HG02798 (cell line): ENCODE measurements at regions not wholly inside any gene's neighbourhood (a gene's known extent, or its start where the extent isn't known, plus 50 kb on each side); places are given as distances from the start of the nearest gene placed in this dataset.
A peak's percentile ranks its signal among the peaks of the same experiment; 100 is the strongest.
"Not testable (repeated sequence)": the region's sequence is repeated elsewhere in the genome, so short reads cannot be mapped to it uniquely, and the experiment has no call there.

Experiments used
- ATAC-seq: cut with Tn5 transposase; IDR thresholded peaks from one replicate; pipeline ENCODE4 v1.9.1; 2021; ENCODE audit warnings: mild to moderate bottlenecking; ENCODE audit not compliant: unreplicated experiment, poor library complexity

DNA sequence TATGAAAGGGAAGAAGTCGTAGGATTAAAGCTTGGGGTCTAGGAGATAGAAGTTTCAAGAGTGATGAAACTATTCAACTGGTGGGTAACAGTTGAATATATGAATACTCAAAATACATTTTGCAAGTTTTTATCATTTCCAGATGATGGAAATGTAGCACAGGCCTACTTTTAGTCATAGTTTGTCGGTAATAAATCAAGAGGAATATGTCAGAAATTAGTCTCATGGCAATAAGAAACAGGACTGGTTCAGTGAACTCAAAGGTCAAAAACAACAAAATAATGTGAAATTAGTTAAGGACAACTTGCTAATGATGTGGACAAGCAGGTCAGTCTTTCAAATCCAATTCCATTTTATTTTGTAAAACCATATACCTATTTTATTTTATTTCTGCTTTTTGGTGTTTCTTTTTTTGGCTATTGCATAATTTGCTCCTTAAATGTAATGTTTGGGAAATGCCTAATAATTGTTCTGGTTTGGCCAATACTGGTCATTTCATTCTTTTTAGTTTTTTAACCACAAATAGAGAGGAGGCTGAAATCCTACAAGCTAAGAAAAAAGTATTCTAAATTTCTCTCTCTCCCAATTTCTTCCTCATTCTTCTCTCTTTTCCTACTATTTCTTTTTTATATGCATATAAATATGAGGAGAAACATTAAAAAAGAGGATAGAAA, 195.2 kb upstream of the ARHGEF26 start:
- ATAC-seq, result no peak

DNA sequence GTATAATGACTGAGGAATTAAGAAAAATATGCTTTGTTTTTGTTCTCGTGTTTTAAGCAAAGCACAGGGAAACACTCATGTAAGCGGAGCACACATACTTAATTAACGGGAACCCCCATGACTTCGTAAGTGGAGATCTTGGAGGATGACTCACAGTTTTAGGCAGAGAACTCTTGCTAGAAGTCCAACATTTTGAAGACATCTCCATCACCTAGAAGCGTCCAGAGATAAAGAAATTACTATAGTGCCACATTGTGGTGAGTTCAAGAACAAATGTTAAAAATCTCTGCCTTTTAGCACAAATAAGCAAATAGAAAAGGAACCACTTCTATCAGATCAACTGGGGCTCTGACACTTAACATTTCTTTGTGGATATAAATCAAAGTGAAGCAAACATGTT, 194.1 kb upstream of the ARHGEF26 start:
- ATAC-seq, result peak; percentile 88

DNA sequence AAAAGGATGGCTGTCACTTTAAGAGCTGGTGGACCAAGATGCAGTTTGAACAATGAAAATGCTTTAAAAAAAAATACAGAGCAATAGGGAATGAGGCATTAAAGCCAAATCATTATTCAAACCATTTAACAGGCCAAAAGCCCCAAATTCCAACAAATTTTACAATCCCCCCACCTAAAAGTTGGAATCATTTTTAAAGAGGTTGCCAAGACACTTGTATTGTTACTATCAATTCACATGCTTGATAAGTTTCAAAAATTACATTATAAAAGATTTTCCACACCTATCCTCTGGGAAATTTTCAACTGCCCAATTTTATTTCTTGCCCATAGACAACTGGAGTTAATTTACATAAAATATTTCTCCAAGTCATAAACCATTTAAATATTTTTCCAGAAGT, 192.3 kb upstream of the ARHGEF26 start:
- ATAC-seq, result no peak

DNA sequence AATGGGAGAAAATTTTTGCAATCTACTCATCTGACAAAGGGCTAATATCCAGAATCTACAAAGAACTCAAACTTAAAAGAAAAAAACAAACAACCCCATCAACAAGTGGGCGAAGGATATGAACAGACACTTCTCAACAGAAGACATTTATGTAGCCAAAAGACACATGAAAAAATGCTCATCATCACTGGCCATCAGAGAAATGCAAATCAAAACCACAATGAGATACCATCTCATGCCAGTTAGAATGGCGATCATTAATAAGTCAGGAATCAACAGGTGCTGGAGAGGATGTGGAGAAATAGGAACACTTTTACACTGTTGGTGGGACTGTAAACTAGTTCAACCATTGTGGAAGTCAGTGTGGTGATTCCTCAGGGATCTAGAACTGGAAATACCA, 187.7 kb upstream of the ARHGEF26 start:
- ATAC-seq, result not testable (repeated sequence)

DNA sequence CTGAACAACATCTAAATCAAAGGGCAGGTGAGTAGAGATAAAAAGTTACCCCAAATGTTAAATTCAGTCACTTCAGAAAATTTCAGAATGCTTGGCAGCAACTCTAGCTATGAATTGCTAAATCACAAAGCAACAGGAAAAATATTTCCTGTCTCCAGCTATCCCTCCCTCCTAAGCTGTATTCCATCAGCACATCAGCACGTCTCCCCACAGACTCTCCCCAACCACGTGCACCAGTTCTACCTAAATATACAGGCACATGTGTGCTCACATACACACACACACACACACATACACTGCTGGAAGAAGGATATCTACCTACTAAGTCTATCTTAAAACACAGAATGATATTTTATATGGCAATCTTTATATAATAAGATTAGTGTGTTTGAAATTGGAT, 177.1 kb upstream of the ARHGEF26 start:
- no peak for ATAC-seq

DNA sequence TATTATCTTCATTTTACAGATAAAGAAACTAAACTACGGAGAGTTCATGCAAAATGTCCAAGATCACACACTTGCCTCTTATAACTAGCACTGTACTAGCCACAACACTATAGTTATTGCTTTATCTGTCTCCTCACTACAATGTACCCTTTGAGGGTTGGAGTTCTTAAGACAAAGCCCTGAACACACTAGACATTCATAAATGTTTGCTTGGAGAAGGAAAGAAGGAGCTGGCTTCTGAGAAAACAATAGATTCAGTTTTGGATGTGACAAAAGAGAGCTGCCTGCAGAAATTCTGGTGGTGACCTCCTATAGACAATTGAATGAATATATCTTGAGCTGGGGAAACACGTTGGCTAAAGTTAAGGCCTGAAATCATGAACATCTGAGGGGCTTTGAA, 169.9 kb upstream of the ARHGEF26 start:
- no peak for ATAC-seq

DNA sequence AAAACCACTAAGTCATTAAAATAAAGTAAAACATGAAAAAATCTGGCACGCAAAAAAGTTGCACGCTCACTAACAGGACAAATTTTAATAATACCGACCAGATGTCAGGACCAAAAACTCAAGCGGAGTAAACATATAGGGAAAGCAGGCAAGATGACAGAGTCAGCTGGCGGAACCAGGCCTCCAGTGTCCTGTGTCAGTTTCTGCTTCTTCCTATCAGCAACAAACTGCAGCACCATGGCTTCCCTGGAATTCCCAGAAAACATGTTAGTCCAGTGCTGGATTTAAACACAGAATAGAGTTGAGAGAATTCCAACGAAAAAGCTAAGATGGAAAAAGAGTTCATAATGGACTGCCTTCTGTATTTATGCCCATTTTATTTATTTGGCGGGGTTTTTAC, 169.1 kb upstream of the ARHGEF26 start:
- no peak for ATAC-seq

DNA sequence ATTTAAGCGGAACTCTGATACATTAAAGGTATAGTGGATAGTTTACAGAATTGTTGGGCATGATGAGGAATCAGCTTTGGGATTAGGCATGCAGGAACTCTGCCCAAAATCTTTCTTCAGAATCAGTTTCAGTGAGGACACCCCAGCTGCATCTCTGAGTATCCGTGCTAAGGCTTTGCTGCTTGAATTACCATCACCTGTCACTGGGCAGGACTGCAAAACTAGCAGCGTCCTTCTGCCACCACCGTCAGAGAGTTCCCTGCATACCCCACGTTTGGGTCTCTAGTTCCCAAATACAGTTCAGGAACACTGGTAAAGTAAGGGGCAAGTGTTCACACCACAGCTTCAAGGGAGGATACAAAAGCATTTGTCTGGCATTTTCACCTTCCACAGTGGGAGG, 164.6 kb upstream of the ARHGEF26 start:
- no peak for ATAC-seq

DNA sequence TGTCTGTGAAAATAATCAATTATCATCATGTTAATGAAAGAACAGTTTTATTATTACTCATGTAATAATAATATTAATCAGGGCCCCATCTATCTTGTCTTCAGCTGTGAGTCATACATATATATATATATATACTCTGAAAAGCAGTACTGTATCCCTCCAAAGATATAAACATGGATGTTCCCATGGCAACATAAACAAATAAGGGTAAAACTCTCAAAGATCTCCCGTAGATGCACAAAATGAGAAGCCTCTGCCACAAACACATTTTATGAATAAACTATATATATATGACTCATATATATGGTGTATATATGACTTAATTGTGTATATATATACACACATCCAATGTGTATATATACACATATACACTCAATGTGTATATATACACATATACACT, 163.8 kb upstream of the ARHGEF26 start:
- no peak for ATAC-seq

DNA sequence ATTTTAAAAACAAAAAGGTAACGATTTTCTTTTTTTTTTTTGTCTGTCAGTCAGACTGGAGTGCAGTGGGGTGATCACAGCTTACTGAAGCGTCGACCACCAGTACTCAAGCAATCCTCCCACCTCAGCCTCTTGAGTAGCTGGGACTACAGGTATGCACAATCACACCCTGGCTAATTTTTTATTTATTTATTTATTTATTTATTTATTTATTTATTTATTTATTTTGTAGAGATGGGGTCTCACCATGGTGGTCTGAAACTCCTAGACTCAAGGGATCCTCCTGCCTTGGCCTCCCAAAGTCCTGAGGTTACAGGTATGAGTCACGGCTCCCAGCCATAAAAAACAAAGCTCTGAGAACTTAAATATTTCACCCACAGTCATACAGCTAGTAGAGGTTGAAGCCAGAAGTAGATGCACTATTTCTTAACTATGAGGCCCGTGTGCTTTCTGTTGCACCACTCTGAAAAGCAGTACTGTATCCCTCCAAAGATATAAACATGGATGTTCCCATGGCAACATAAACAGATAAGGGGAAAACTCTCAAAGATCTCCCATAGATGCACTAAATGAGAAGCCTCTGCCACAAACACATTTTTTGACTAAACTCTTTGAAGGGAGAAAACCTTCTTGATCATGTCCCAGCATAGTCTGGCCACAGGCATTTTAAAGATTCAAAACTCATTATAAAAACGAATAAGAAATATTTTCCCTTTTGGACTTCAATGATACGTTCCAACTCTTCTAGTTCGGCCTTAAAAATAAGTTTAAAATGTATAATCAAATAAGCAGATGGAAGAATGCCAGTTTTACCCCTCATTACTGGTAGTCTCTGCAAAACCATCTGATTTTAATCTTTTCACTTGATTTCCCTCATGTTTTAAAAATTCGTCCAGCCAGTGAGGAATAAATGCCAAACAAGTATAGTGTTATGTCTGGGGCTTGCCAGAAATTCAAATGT, 162.3 kb upstream of the ARHGEF26 start:
- no peak for ATAC-seq

DNA sequence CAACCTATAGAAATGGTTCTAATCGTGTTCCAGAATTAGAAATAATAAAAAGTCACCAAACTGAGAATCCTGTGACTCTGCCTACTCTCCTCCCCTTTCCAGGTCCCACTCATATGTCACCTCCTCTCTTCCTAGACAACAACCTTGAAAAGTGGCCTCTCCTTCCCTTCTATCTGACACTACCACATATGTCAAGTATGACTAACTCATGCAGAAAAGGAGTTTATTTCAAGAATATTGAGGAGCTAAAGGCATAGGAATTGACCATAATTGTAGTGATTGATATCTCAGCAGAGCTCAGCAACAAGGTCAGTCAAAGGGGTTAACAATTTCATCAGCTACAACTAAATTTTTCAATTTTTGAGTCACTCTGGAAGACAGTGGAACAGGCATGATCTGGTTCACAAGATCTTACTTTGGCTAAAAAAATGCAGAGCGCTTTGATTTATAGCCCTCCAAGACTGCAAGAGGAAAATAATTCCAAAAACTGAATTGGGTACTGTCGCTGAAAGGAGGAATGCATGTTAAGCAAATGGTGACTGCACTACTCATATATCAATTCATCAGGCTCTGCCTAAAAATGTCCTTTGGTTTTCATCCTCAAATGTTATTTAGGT, 160.6 kb upstream of the ARHGEF26 start:
- ATAC-seq, result no peak

DNA sequence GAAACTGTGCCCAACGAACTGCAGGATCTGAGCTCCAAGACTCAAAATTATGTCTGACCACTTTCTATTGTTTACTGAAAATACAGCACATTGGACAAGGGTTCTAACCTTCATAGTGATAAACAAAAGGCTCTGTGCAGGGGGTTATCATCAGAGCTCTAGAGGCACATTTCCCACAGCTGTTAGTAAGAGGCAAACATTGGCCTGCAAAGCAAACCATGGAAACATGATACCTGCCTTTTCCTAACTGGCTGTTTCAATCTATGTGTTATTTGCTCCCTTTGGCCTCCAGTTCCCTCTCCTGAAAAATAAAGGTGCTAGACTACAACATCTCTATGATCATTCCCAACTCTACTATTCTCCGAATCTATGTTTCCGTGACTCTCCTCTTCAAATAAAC, 159.7 kb upstream of the ARHGEF26 start:
- ATAC-seq, result no peak

DNA sequence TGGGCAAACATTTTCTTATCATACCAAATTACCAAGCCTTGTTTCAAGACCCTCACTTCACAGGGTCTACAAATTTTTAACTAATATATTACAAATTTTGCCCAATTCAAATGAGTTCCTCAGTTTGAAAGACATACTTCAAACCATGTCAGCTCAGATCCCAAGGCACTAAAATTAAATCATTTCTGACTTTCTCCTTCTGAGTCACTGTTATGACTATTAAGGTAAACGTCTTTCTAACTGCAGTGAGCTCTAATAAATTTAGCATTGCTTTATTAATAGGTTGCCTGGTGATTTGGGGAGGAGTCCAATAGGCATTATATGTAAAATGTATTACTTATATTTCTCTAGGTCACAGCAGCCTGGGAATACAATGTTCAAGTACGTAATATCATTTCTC, 158.2 kb upstream of the ARHGEF26 start:
- ATAC-seq, result no peak

DNA sequence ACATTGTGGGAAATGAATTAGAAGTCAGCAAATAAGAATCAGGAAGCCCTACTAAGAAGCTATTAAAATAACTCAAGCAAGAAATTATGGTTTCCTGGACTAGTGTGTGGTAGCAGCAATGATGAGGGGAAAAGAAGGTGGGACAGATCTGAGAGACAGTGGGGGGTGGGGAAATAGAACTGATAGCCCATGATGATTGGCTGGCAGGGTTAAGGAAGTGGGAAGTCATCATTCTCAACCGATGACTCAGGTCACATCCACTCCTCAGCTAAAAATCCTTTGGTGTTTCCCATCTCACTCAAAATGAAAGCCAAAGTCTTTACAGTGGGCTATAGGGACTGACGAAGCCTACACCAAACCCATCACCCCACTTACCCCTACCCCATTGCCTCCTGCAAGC, 153.9 kb upstream of the ARHGEF26 start:
- no peak for ATAC-seq

DNA sequence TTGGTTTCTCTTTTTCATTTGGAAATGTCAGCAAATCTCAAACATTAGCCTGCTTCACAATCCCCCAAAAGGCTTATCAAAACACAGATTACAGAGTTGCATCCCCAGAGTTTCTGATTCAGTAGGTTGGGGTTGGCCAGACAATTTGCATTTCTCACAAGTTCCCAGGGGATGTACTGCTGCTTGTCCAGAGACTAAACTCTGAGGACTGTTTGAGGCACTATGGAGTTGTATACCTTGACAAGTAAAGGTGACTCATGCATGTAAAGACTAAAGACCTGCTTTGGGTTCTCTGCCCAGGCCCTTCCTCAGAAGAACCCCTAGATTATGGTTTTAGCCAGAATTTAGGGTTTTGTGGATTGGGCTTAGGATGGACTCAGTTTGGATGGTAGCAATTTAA, 151.1 kb upstream of the ARHGEF26 start:
- ATAC-seq, result peak; percentile 26

DNA sequence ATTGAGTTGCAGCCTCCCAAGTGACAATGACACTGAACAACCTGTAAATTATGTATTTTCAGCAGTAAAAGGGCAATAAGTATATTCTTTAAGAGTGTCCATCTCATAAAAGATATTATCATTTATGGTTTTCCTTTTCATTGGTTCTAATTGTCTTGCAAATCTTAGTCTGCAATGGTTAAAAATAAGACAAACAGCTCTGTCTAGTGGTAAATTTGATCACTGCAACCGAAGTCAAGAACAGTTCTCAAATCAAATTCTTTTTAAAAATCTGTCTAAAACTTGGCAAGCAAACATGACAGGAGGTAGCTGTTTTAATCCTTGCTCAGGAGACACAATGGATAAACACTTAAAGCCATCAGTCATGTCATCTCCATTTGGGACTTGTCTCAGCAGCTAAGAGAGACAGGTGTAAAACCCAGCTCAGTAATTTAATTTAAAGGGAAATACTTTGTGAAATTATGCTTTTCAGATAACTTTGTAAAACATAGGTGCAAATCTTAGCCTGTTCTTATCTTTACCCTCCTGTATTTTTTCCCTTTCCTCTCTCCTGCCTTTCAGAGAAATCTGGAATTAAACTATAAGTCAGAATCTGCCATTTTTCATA, 150.3 kb upstream of the ARHGEF26 start:
- no peak for ATAC-seq

DNA sequence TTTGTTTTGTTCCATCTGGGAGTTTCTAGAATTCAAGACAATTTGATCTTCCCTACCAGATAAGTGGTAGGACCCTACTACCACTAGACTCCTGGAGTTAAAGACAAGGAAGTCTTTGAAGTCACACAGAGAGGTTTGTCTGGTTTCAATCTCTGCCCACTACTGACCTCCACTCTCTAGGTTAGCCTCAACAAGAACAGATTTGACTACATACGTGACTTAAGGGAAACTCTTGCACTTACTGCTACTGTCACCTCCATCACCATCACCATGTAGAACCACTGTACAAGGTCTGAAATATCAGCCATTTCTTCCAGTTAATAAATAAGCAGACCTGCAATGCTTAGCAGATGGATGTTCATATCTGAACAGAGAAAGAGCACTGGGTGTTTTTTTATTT, 148.3 kb upstream of the ARHGEF26 start:
- ATAC-seq, result peak; percentile 71

DNA sequence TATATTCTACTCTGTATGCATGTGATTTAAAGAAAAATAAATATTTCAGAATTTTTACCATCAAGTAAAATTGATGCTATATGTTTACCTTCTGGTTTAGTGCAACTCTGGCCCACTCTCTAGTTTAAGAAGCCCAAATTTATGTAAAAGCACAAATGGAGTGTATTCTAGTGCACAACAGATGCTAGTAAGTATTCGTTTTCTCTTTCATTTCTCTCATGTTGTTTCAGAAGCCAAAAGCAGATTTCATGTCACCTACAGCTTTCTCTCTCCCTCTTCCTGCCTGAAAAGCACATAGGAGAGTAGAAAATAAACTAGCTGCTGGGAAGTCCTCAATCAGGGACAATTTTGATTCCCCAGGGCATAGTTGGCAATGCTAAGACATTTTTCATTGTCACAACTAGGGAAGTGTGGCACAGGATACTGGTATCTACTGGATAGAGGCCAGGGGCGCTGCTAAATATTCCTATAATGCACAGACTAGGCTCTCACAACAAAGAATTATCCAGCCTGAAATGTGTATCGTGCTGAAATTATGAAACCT, 147.4 kb upstream of the ARHGEF26 start:
- peak; percentile 69 for ATAC-seq

DNA sequence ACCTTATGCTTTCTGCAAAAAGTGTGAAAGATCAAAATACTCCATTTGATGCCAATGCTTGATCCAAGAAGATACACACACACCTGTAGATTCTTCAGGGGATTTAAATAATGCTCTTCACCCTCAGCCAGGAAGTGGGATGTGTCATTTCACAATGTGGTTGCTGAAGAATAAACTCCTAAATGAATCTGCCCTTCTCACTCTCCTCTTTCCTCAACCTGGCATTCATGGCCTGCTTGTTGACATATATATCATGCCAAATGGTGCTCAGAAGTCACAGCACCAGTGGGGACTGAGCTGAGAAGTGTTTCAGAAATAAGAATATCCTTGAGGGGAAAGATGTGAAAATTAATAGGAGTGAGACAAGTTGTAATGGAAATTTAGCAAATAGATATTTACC, 146.6 kb upstream of the ARHGEF26 start:
- ATAC-seq, result no peak

DNA sequence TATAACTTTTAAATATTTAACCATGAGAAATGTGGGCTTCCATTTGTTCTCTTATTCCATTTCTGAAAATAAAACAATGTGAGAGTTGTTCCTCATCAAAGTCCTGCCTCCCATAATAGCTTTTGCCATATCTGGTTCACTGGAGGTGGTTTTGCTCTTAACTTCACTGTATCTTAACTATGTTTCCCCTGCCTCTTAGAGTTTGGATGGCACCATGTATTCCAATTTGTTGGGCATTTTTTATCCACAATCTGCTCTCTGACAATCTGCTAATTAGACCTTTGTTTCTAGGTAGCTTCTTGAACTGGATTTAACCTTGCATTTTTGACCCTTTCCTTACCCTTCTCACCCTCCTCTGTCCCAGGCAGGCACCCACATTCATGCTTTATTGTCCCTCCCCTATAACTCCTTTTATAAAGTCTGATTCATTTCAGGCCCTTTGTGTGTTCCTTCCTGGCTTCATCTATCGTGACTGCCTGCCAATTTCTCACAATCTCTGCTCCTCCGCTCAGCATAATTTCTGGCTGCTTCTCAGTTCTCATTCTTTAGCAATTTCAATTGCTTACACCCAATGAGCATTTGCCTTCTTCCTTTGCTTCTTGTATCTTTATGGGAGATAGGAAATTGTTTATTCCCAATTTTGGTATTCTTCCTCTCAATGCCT, 144.2 kb upstream of the ARHGEF26 start:
- ATAC-seq, result no peak
